ENCODE measurements at regions not wholly inside any gene's neighbourhood (a gene's known extent, or its start where the extent isn't known, plus 50 kb on each side); places are given as distances from the start of the nearest gene placed in this dataset.

GRCh38 chr5:142514196-142514595 is 171.7 kb downstream of the FGF1 start (continued):
- TF ChIP-seq SCMH1 (CRISPR knock-in tag; IDR thresholded peaks at IDR 0.05; ENCODE audit: borderline replicate concordance), result no peak

GRCh38 chr5:142512043-142513042 is 173.5 kb downstream of the FGF1 start:
- no TSS peak for BruUV-seq (replicated peaks)
- intact Hi-C loops (cut with micrococcal nuclease; ENCODE audit: unreplicated experiment), result no loop called here
- Histone ChIP-seq H3K9me3 (ENCODE audit: low read length) (peaks cover 8% of the 10 kb centered on the region; the same call in 1 of the 2 replicates), H3K27ac (ENCODE audit: extremely low read length, insufficient read depth, low read length) (no peak overlapping the region), H2AFZ (ENCODE audit: low read length) (no peak overlapping the region), H3K4me1 (ENCODE audit: insufficient read depth, low read length) (peaks cover 58% of the 10 kb centered on the region), H3K27me3 (ENCODE audit: control insufficient read depth in 1 of 2, insufficient read depth in 2 of 2, low read length in 2 of 2) (no peaks in the 10 kb centered on the region), H3K79me2 (ENCODE audit: insufficient read depth, low read length) (no peaks in the 10 kb centered on the region), H4K20me1 (ENCODE audit: insufficient read depth, low read length) (no peaks in the 10 kb centered on the region), H3K9ac (ENCODE audit: insufficient read depth, low read depth, low read length) (no peak overlapping the region), H3K4me3 (replicated peaks in 1 of 3; ENCODE audit: insufficient read depth in 1 of 3, low read depth in 2 of 3, low read length in 3 of 3) (no peak overlapping the region), H3K4me2 (ENCODE audit: low read depth, low read length) (no peak overlapping the region), H3K36me3 (replicated peaks in 1 of 2; ENCODE audit: control insufficient read depth in 1 of 2, insufficient read depth in 2 of 2, low read length in 2 of 2) (no peaks in the 10 kb centered on the region; a peak in 1 of 5 replicates)
- POLR2A ChIA-PET, result no interaction called here
- 66% methylated on average over 16 of the region's 16 CpGs for WGBS (ENCODE audit: low lambda C conversion rate)
- in situ Hi-C loops (cut with HindIII; ENCODE audit: extremely low pct_ligation_motif_present, low pct_unique_long_range_greater_than_20kb), result no loop called here
- FAIRE-seq (peak; percentile 54), DNase-seq (ENCODE audit: low spot score) (peak; percentile 34), ATAC-seq (peak; percentile 46)
- CTCF ChIA-PET (ENCODE audit: low intra/inter-chr PET ratio, low total read pairs), result no interaction called here
- TF ChIP-seq ZNF251 (CRISPR knock-in tag; IDR thresholded peaks at IDR 0.05) (no peak), SAFB2 (CRISPR knock-in tag; IDR thresholded peaks at IDR 0.05; ENCODE audit: borderline replicate concordance, low read depth) (no peak), ZNF253 (CRISPR knock-in tag; IDR thresholded peaks at IDR 0.05; ENCODE audit: borderline replicate concordance) (no peak), ETV5 (CRISPR knock-in tag; IDR thresholded peaks at IDR 0.05; ENCODE audit: borderline replicate concordance) (peak; percentile 17; the same call in 1 of the 2 replicates), DBP (CRISPR knock-in tag; IDR thresholded peaks at IDR 0.05; ENCODE audit: not compliant biosample characterization) (no peak), NFE2 (CRISPR knock-in tag; IDR thresholded peaks at IDR 0.05) (no peak), ZNF792 (CRISPR knock-in tag; IDR thresholded peaks at IDR 0.05) (no peak), ZNF687 (CRISPR knock-in tag; IDR thresholded peaks at IDR 0.05) (peak; percentile 73), PLRG1 (conservative IDR thresholded peaks at IDR 0.05) (no peak), ELF3 (CRISPR knock-in tag; IDR thresholded peaks at IDR 0.05) (no peak), ZNF724P (CRISPR knock-in tag; IDR thresholded peaks at IDR 0.05; ENCODE audit: borderline replicate concordance) (no peak), MNT (IDR thresholded peaks at IDR 0.05) (0 out of 2 replicates have a peak, but pooled peaks have one; percentile 9), ZNF570 (CRISPR knock-in tag; IDR thresholded peaks at IDR 0.05; ENCODE audit: borderline replicate concordance) (no peak), ZSCAN22 (CRISPR knock-in tag; IDR thresholded peaks at IDR 0.05) (no peak), RXRA (CRISPR knock-in tag; IDR thresholded peaks at IDR 0.05) (no peak), IRF2 (CRISPR knock-in tag; IDR thresholded peaks at IDR 0.05) (no peak)
